Stimulated activated CD4-positive, alpha-beta T cell treated with anti-CD3 and anti-CD28 coated beads, Interleukin-1b, Interleukin-23, amount 100 ng/mL, for 48 hours (primary cell): ENCODE measurements at regions not wholly inside any gene's neighbourhood (a gene's known extent, or its start where the extent isn't known, plus 50 kb on each side); places are given as distances from the start of the nearest gene placed in this dataset.
"Not testable (repeated sequence)": the region's sequence is repeated elsewhere in the genome, so short reads cannot be mapped to it uniquely, and the experiment has no call there.

ENCODE experiments used
- DNase-seq: peaks from one replicate; pipeline ENCODE4 v3.0.0-alpha.2; 2020

GRCh38 chr2:182477774-182478173 is 50.9 kb upstream of the PDE1A start:
- no peak for DNase-seq

- DNase-seq = no peak
Measured at GRCh38 chr2:182481676-182482075, 54.8 kb upstream of the PDE1A start.

- no peak for DNase-seq
Measured at GRCh38 chr2:182482511-182482910, 55.7 kb upstream of the PDE1A start.

- DNase-seq = no peak
Measured at GRCh38 chr2:182496596-182496995, 69.8 kb upstream of the PDE1A start.

GRCh38 chr2:182499706-182500470 is 73.1 kb upstream of the PDE1A start:
- no peak for DNase-seq

- no peak for DNase-seq
Measured at GRCh38 chr2:182503886-182504285, 77.0 kb upstream of the PDE1A start.

- no peak for DNase-seq
Measured at GRCh38 chr2:182504903-182505302, 78.1 kb upstream of the PDE1A start.

- DNase-seq = no peak
Measured at GRCh38 chr2:182506606-182507005, 79.8 kb upstream of the PDE1A start.

GRCh38 chr2:182508583-182508982 is 81.7 kb upstream of the PDE1A start:
- not testable (repeated sequence) for DNase-seq

- DNase-seq = no peak
Measured at GRCh38 chr2:182509216-182509615, 82.4 kb upstream of the PDE1A start.

- no peak for DNase-seq
Measured at GRCh38 chr2:182521453-182522404, 94.9 kb upstream of the PDE1A start.

GRCh38 chr2:182522405-182522896 is 95.6 kb upstream of the PDE1A start:
- DNase-seq = no peak

- no peak for DNase-seq
Measured at GRCh38 chr2:182522972-182523473, 96.2 kb upstream of the PDE1A start.

GRCh38 chr2:182530636-182531035 is 103.8 kb upstream of the PDE1A start:
- no peak for DNase-seq

GRCh38 chr2:182540252-182540651 is 113.4 kb upstream of the PDE1A start:
- no peak for DNase-seq

- no peak for DNase-seq
Measured at GRCh38 chr2:182541268-182541667, 114.4 kb upstream of the PDE1A start.

GRCh38 chr2:182542501-182543258 is 115.8 kb upstream of the PDE1A start:
- no peak for DNase-seq

- DNase-seq = no peak
Measured at GRCh38 chr2:182543741-182544525, 117.1 kb upstream of the PDE1A start.

- DNase-seq = no peak
Measured at GRCh38 chr2:182545420-182546167, 118.8 kb upstream of the PDE1A start.

GRCh38 chr2:182548031-182548950 is 121.5 kb upstream of the PDE1A start:
- DNase-seq = no peak
